Natural killer cell (primary cell): ENCODE measurements at regions not wholly inside any gene's neighbourhood (a gene's known extent, or its start where the extent isn't known, plus 50 kb on each side); places are given as distances from the start of the nearest gene placed in this dataset.

Source experiments
- ATAC-seq, 3 donors: fragments of 150-1000 bp in 2 of 3; fragments of 200-7000 bp in 1 of 3; cut with Tn5 transposase; 1 replicate in 1 of 3; 2 replicates in 2 of 3; pipeline ENCODE4 v1.10.0; 2021; ENCODE audit warnings: mild to moderate bottlenecking in 2 of 3, moderate library complexity in 2 of 3
- DNase-seq, 2 donors: peaks; one replicate each; pipeline versions ENCODE4 v3.0.0 to v3.0.0-alpha.2; 2013 to 2021; ENCODE audit warnings: mixed read lengths in 1 of 2
- H3K27ac ChIP-seq: one replicate; pipeline ENCODE4 v1.5.1; 2013; ENCODE audit warnings: mild to moderate bottlenecking, low read length
- H3K27me3 ChIP-seq: one replicate; pipeline ENCODE4 v1.6.1; 2013; ENCODE audit warnings: low read length; ENCODE audit not compliant: control insufficient read depth, insufficient read depth
- H3K36me3 ChIP-seq: one replicate; pipeline ENCODE4 v1.6.1; 2013; ENCODE audit warnings: low read length; ENCODE audit not compliant: control insufficient read depth, insufficient read depth
- H3K4me1 ChIP-seq: one replicate; pipeline ENCODE4 v1.6.1; 2013; ENCODE audit warnings: low read length; ENCODE audit not compliant: control insufficient read depth, insufficient read depth
- H3K4me3 ChIP-seq: one replicate; pipeline ENCODE4 v1.5.1; 2013; ENCODE audit warnings: low read length
- H3K9me3 ChIP-seq: one replicate; pipeline ENCODE4 v1.6.1; 2013; ENCODE audit warnings: low read length; ENCODE audit not compliant: control insufficient read depth, insufficient read depth
- H3K27ac Mint-ChIP-seq, 2 donors: one replicate each; pipeline ENCODE4 v1.8.0; 2022; ENCODE audit warnings: mild to moderate bottlenecking in 2 of 2, mixed read lengths in 2 of 2, moderate library complexity in 1 of 2
- H3K27me3 Mint-ChIP-seq, 2 donors: one replicate each; pipeline ENCODE4 v1.8.0; 2022; ENCODE audit warnings: low read depth in 2 of 2, mixed read lengths in 2 of 2
- H3K36me3 Mint-ChIP-seq: one replicate; pipeline ENCODE4 v1.8.0; 2022; ENCODE audit warnings: mixed read lengths
- H3K4me1 Mint-ChIP-seq, 2 donors: one replicate each; pipeline ENCODE4 v1.8.0; 2022; ENCODE audit warnings: mixed read lengths in 2 of 2
- H3K4me3 Mint-ChIP-seq: one replicate; pipeline ENCODE4 v1.8.0; 2022; ENCODE audit warnings: mild to moderate bottlenecking, moderate library complexity, mixed read lengths
- H3K9me3 Mint-ChIP-seq, 2 donors: one replicate each; pipeline ENCODE4 v1.8.0; 2022; ENCODE audit warnings: mixed read lengths in 2 of 2
- WGBS: methylation state at CpG from one replicate; pipeline ENCODE4 v1.1.7; 2013; ENCODE audit warnings: missing lambda C conversion rate; ENCODE audit not compliant: insufficient coverage; 5-methylcytosine and 5-hydroxymethylcytosine counted together
- intact Hi-C: fragments of 100-400 bp; cut with micrococcal nuclease; formaldehyde crosslinking; loops from one replicate; pipeline ENCODE4 v1.14.2; 2022
- TF ChIP-seq, protein P1 (sequence below): fragments of 200-600 bp; IDR thresholded peaks from one replicate; pipeline ENCODE4 v1.8.0; 2022; ENCODE audit warnings: antibody characterized with exemption

DNA sequence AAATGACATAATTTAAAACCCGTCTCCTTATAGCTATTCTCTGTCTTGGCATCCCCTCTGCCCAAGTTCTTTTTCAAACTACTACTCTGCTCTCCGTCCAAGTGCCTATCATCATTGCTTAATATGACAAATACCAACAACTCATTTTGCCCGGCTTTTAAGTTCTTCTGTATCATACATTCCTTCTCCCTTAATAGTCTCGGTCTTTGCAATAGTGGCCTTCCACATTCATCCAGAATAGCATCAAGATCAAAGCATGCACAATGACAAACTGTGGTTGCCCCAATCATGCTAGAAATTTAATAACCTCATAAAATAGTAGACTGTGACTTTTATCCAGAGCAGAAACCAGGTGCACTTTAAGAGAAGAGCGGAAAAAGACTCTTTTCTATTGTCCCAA lies 198.9 kb downstream of the ETV1 start:
- no peak overlapping the region for H3K4me3 ChIP-seq
- no peaks in the 10 kb centered on the region for H3K27me3 ChIP-seq
- Mint-ChIP-seq H3K4me1 (no peaks in the 10 kb centered on the region), H3K4me3 (no peak overlapping the region), H3K27me3 (peaks cover 0 to 4% of the 10 kb centered on the region in 2 donors), H3K9me3 (no peaks in the 10 kb centered on the region), H3K36me3 (no peaks in the 10 kb centered on the region), H3K27ac (no peak overlapping the region)
- intact Hi-C loops = no loop called here
- DNase-seq (no peak), ATAC-seq (no peak)
- TF ChIP-seq, protein P1, sequence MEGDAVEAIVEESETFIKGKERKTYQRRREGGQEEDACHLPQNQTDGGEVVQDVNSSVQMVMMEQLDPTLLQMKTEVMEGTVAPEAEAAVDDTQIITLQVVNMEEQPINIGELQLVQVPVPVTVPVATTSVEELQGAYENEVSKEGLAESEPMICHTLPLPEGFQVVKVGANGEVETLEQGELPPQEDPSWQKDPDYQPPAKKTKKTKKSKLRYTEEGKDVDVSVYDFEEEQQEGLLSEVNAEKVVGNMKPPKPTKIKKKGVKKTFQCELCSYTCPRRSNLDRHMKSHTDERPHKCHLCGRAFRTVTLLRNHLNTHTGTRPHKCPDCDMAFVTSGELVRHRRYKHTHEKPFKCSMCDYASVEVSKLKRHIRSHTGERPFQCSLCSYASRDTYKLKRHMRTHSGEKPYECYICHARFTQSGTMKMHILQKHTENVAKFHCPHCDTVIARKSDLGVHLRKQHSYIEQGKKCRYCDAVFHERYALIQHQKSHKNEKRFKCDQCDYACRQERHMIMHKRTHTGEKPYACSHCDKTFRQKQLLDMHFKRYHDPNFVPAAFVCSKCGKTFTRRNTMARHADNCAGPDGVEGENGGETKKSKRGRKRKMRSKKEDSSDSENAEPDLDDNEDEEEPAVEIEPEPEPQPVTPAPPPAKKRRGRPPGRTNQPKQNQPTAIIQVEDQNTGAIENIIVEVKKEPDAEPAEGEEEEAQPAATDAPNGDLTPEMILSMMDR = no peak
- H3K36me3 ChIP-seq = no peaks in the 10 kb centered on the region
- WGBS = 94% methylated on average over 5 of the region's 5 CpGs
- no peaks in the 10 kb centered on the region for H3K4me1 ChIP-seq
- H3K27ac ChIP-seq = no peak overlapping the region
- H3K9me3 ChIP-seq = no peaks in the 10 kb centered on the region

DNA sequence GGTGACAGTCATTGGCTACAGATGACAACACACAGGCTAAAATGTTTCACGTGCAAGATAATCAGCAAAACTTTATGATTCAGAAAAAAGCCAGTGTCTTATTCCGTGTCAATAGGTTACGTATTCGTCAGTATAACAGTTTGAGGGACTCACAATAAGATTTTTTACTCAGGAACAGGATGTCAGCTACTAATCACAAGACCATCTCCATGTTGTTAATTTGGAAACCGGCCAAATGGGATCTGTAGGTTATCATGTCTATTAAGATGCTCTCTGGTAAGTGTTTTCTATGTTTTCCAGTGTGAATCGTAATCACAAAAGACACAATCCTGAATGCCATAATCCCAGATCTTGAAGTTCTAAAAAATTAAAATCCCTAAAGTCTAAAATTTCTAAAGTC lies 197.3 kb downstream of the ETV1 start:
- no peak overlapping the region for H3K27ac Mint-ChIP-seq
- 88% methylated on average over 5 of the region's 6 CpGs for WGBS
- DNase-seq (no peak), ATAC-seq (no peak)
- intact Hi-C loops = no loop called here
- TF ChIP-seq, protein P1 = no peak
- Histone ChIP-seq H3K36me3 (no peaks in the 10 kb centered on the region), H3K9me3 (no peaks in the 10 kb centered on the region), H3K27me3 (no peaks in the 10 kb centered on the region), H3K4me3 (no peak overlapping the region), H3K27ac (no peak overlapping the region), H3K4me1 (no peaks in the 10 kb centered on the region)
- no peaks in the 10 kb centered on the region for H3K4me1 Mint-ChIP-seq
- no peak overlapping the region for H3K4me3 Mint-ChIP-seq
- H3K36me3 Mint-ChIP-seq = no peaks in the 10 kb centered on the region
- no peaks in the 10 kb centered on the region for H3K9me3 Mint-ChIP-seq
- peaks cover 0 to 4% of the 10 kb centered on the region in 2 donors for H3K27me3 Mint-ChIP-seq

DNA sequence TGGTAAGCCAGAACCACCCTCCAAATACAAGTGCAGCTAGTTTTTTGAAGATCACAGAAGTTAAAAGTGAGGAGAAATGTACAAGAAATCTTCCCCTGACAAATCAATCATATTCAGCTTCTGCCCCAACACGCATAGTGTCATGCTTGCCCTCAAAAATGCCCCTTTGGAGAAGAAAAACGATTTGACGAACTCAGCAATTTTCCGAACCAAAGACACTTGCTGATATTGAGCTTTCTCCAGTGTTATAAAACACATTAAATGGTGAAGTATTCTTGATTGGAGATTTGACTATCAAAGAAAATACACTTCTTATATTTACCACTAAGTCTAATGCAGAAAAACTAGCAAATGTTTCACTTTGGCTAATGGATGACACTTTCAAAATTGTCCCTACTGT lies 195.5 kb downstream of the ETV1 start:
- intact Hi-C loops = no loop called here
- no peak for ATAC-seq
- Histone ChIP-seq H3K27me3 (no peaks in the 10 kb centered on the region), H3K9me3 (no peaks in the 10 kb centered on the region), H3K4me3 (no peak overlapping the region), H3K4me1 (no peaks in the 10 kb centered on the region), H3K36me3 (no peaks in the 10 kb centered on the region), H3K27ac (no peak overlapping the region)
- H3K4me3 Mint-ChIP-seq = no peak overlapping the region
- DNase-seq = no peak
- H3K36me3 Mint-ChIP-seq = no peaks in the 10 kb centered on the region
- TF ChIP-seq, protein P1 = no peak
- WGBS = 100% methylated on average over 4 of the region's 4 CpGs
- H3K27ac Mint-ChIP-seq = no peak overlapping the region
- peaks cover 0 to 4% of the 10 kb centered on the region in 2 donors for H3K27me3 Mint-ChIP-seq
- H3K9me3 Mint-ChIP-seq = peaks cover 0 to 2% of the 10 kb centered on the region in 2 donors
- H3K4me1 Mint-ChIP-seq = no peaks in the 10 kb centered on the region

DNA sequence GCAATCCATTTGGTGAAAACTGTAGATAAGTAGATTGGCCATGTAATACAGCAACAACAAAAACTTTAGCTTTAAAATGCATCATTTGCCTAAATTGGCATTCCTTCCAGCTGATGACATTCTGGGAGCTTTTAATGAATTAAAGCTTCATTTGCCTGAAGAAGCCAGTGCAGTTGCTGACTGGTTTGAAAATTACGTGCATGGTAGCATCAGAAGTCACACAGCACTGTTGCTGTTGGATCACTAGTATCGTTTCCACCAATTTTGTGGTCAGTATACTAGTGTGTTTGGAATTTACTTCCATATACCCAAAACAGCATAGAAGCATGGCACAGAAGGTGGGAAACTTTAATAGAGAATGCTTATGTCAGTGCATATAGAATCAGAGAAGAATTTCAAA lies 194.9 kb downstream of the ETV1 start:
- H3K36me3 ChIP-seq = no peaks in the 10 kb centered on the region
- DNase-seq (no peak), ATAC-seq (no peak)
- TF ChIP-seq, protein P1 = no peak
- no peaks in the 10 kb centered on the region for H3K27me3 ChIP-seq
- no peak overlapping the region for H3K27ac Mint-ChIP-seq
- peaks cover 0 to 4% of the 10 kb centered on the region in 2 donors for H3K27me3 Mint-ChIP-seq
- no peak overlapping the region for H3K4me3 Mint-ChIP-seq
- WGBS = 88% methylated on average over 1 of the region's 2 CpGs
- H3K27ac ChIP-seq = no peak overlapping the region
- H3K36me3 Mint-ChIP-seq = no peaks in the 10 kb centered on the region
- no peaks in the 10 kb centered on the region for H3K4me1 Mint-ChIP-seq
- intact Hi-C loops = no loop called here
- H3K9me3 Mint-ChIP-seq = peaks cover 0 to 2% of the 10 kb centered on the region in 2 donors
- H3K9me3 ChIP-seq = no peaks in the 10 kb centered on the region
- no peak overlapping the region for H3K4me3 ChIP-seq
- no peaks in the 10 kb centered on the region for H3K4me1 ChIP-seq
